HepG2 (cell line): ENCODE measurements at regions not wholly inside any gene's neighbourhood (a gene's known extent, or its start where the extent isn't known, plus 50 kb on each side); places are given as distances from the start of the nearest gene placed in this dataset.

Experiments
- ATAC-seq: fragments of 200-7000 bp; cut with Tn5 transposase; 3 replicates; pipeline ENCODE4 v1.9.1; 2020; ENCODE audit warnings: mild to moderate bottlenecking, moderate library complexity
- BruUV-seq: library from RNA; stranded (reverse); fragments of 400-500 nt; replicated peaks from 2 replicates; lab custom pipeline; 2021; lab: Mats Ljungman, UMichigan
- CTCF ChIA-PET: fragments of 300-600 bp; formaldehyde crosslinking; extraction: SDS; loops from one replicate; lab custom pipeline; 2021; ENCODE audit warnings: low total read pairs, inconsistent platforms, low intra/inter-chr PET ratio; lab: Yijun Ruan, JAX
- POLR2A ChIA-PET: fragments of 350-600 bp; sonication (Branson Sonifier 250); formaldehyde crosslinking; loops from one replicate; lab custom pipeline; 2020; ENCODE audit warnings: antibody characterized with exemption, inconsistent platforms; lab: Yijun Ruan, JAX
- DNase-seq: peaks from one replicate; pipeline ENCODE4 v3.0.0-alpha.2; 2015; ENCODE audit warnings: low spot score
- FAIRE-seq: peaks from 3 replicates; lab custom pipeline; 2011; peaks lifted over from hg19 to GRCh38; lab: Jason Lieb, UNC
- H2AFZ ChIP-seq: one replicate; pipeline ENCODE4 v1.6.1; 2011; ENCODE audit warnings: low read length, inconsistent platforms
- H3K27ac ChIP-seq: fragments of 300-600 bp; 3 replicates; pipeline ENCODE4 v1.8.0; 2011; ENCODE audit warnings: mixed run types, mild to moderate bottlenecking, mixed read lengths, low read length, inconsistent platforms; ENCODE audit not compliant: insufficient read depth; ENCODE audit errors: extremely low read length
- H3K27me3 ChIP-seq, 2 experiments: fragments of 200-600 bp in 1 of 2; 2 replicates in 1 of 2; 3 replicates in 1 of 2; pipeline versions ENCODE4 v1.6.0 to v1.8.0; 2011; ENCODE audit warnings: low read length in 2 of 2, mild to moderate bottlenecking in 2 of 2, moderate library complexity in 2 of 2, inconsistent platforms in 1 of 2; ENCODE audit not compliant: insufficient read depth in 2 of 2, control insufficient read depth in 1 of 2
- H3K36me3 ChIP-seq, 2 experiments: fragments of 200-600 bp in 1 of 2; replicated peaks in 1 of 2; 2 replicates in 1 of 2; 3 replicates in 1 of 2; pipeline versions ENCODE4 v1.5.1 to v1.8.0; 2011; ENCODE audit warnings: low read length in 2 of 2, inconsistent platforms in 1 of 2; ENCODE audit not compliant: insufficient read depth in 2 of 2, control insufficient read depth in 1 of 2
- H3K4me1 ChIP-seq: 2 replicates; pipeline ENCODE4 v1.5.1; 2012; ENCODE audit warnings: low read length, inconsistent platforms; ENCODE audit not compliant: insufficient read depth
- H3K4me2 ChIP-seq: 2 replicates; pipeline ENCODE4 v1.6.0; 2011; ENCODE audit warnings: low read depth, low read length, inconsistent platforms
- H3K4me3 ChIP-seq, 3 experiments: fragments of 200-600 bp in 1 of 3; sonication (generic), shearing (Covaris generic) in 1 of 3; replicated peaks in 1 of 3; 2 replicates each; pipeline ENCODE4 v1.5.1; 2011 to 2016; ENCODE audit warnings: low read length in 3 of 3, inconsistent platforms in 2 of 3, low read depth in 2 of 3, mild to moderate bottlenecking in 2 of 3, control low read depth in 1 of 3, mixed read lengths in 1 of 3; ENCODE audit not compliant: insufficient read depth in 1 of 3
- H3K79me2 ChIP-seq: one replicate; pipeline ENCODE4 v1.6.1; 2011; ENCODE audit warnings: low read length, inconsistent platforms; ENCODE audit not compliant: insufficient read depth
- H3K9ac ChIP-seq: 2 replicates; pipeline ENCODE4 v1.6.0; 2011; ENCODE audit warnings: mild to moderate bottlenecking, low read depth, low read length, inconsistent platforms; ENCODE audit not compliant: insufficient read depth
- H3K9me3 ChIP-seq: 2 replicates; pipeline ENCODE4 v1.5.1; 2012; ENCODE audit warnings: mild to moderate bottlenecking, low read length
- H4K20me1 ChIP-seq: 2 replicates; pipeline ENCODE4 v1.6.0; 2011; ENCODE audit warnings: inconsistent platforms, mild to moderate bottlenecking, low read length, moderate library complexity; ENCODE audit not compliant: insufficient read depth
- ARHGAP35 ChIP-seq: sonication (generic); formaldehyde crosslinking; IDR thresholded peaks from 2 replicates; pipeline ENCODE4 v1.9.0; 2022; ENCODE audit warnings: mild to moderate bottlenecking, inconsistent platforms, moderate library complexity, missing genetic modification reagents, borderline replicate concordance
- ARID3A ChIP-seq: IDR thresholded peaks from 2 replicates; pipeline ENCODE4 v1.6.1; 2012; ENCODE audit warnings: low read depth, low read length, improper control_type of control experiment
- CBX5 ChIP-seq: sonication (generic); formaldehyde crosslinking; IDR thresholded peaks from 2 replicates; pipeline ENCODE4 v1.4.0; 2020; ENCODE audit warnings: missing genetic modification reagents, borderline replicate concordance
- GATAD2A ChIP-seq: IDR thresholded peaks from 2 replicates; pipeline ENCODE4 v1.6.1; 2016
- HNRNPUL1 ChIP-seq: fragments of 200-400 bp; formaldehyde crosslinking; IDR thresholded peaks from 2 replicates; pipeline ENCODE4 v1.6.1; 2017; ENCODE audit warnings: low read depth, mild to moderate bottlenecking, low read length, moderate library complexity
- ISL2 ChIP-seq: sonication (generic); formaldehyde crosslinking; IDR thresholded peaks from 2 replicates; pipeline ENCODE4 v1.5.0; 2020; ENCODE audit warnings: missing genetic modification reagents
- PHF20 ChIP-seq: sonication (generic); formaldehyde crosslinking; IDR thresholded peaks from 2 replicates; pipeline ENCODE4 v1.5.0; 2020; ENCODE audit warnings: mild to moderate bottlenecking, missing genetic modification reagents
- SRSF4 ChIP-seq: fragments of 200-400 bp; formaldehyde crosslinking; IDR thresholded peaks from one replicate; pipeline ENCODE4 v1.6.1; 2018; ENCODE audit warnings: mild to moderate bottlenecking, low read depth, low read length, moderate library complexity; ENCODE audit not compliant: poor library complexity, severe bottlenecking
- TERF1 ChIP-seq: sonication (generic); formaldehyde crosslinking; IDR thresholded peaks from 2 replicates; pipeline ENCODE4 v1.8.0; 2022; ENCODE audit warnings: mild to moderate bottlenecking, missing genetic modification reagents, moderate library complexity
- ZC3H4 ChIP-seq: sonication (generic); formaldehyde crosslinking; IDR thresholded peaks from 2 replicates; pipeline ENCODE4 v1.4.0; 2020; ENCODE audit warnings: missing genetic modification reagents, borderline replicate concordance
- ZNF263 ChIP-seq: sonication (generic); formaldehyde crosslinking; IDR thresholded peaks from 2 replicates; pipeline ENCODE4 v1.4.0; 2020; ENCODE audit warnings: missing genetic modification reagents
- ZNF333 ChIP-seq: sonication (generic); formaldehyde crosslinking; IDR thresholded peaks from 2 replicates; pipeline ENCODE4 v1.4.0; 2020; ENCODE audit warnings: mild to moderate bottlenecking, missing genetic modification reagents, borderline replicate concordance
- ZNF33B ChIP-seq: sonication (generic); formaldehyde crosslinking; IDR thresholded peaks from 2 replicates; pipeline ENCODE4 v1.5.1; 2020; ENCODE audit warnings: mild to moderate bottlenecking, missing genetic modification reagents
- ZNF34 ChIP-seq: sonication (generic); formaldehyde crosslinking; IDR thresholded peaks from 2 replicates; pipeline ENCODE4 v1.4.0; 2020; ENCODE audit warnings: mild to moderate bottlenecking, missing genetic modification reagents, borderline replicate concordance
- ZNF577 ChIP-seq: sonication (generic); formaldehyde crosslinking; IDR thresholded peaks from 2 replicates; pipeline ENCODE4 v1.4.0; 2020; ENCODE audit warnings: mild to moderate bottlenecking, low read depth, missing genetic modification reagents, borderline replicate concordance
- ZNF629 ChIP-seq: sonication (generic); formaldehyde crosslinking; conservative IDR thresholded peaks from 2 replicates; pipeline ENCODE4 v1.5.0; 2020; ENCODE audit warnings: missing genetic modification reagents
- ZSCAN20 ChIP-seq: sonication (generic); formaldehyde crosslinking; IDR thresholded peaks from 2 replicates; pipeline ENCODE4 v1.4.0; 2020; ENCODE audit warnings: missing genetic modification reagents, mild to moderate bottlenecking, borderline replicate concordance
- WGBS: methylation state at CpG from one replicate; pipeline ENCODE4 v1.1.6; 2017; ENCODE audit warnings: low lambda C conversion rate; 5-methylcytosine and 5-hydroxymethylcytosine counted together
- in situ Hi-C: cut with HindIII; loops from 2 replicates; pipeline ENCODE4 v1.10.0; 2017; ENCODE audit warnings: low pct_unique_long_range_greater_than_20kb; ENCODE audit not compliant: extremely low pct_ligation_motif_present
- intact Hi-C: fragments of 100-400 bp; cut with micrococcal nuclease; formaldehyde crosslinking; loops from one replicate; pipeline ENCODE4 v1.10.0; 2022; ENCODE audit not compliant: unreplicated experiment
- TF ChIP-seq, protein P1 (sequence below): sonication (generic); IDR thresholded peaks from 2 replicates; pipeline ENCODE4 v1.6.1; 2016; ENCODE audit warnings: low read depth, borderline replicate concordance

GRCh38 chr5:37966871-37967270 is 127.0 kb upstream of the GDNF start:
- ATAC-seq (no peak), FAIRE-seq (no peak), DNase-seq (no peak)
- Histone ChIP-seq H3K36me3 (no peaks in the 10 kb centered on the region), H3K4me3 (no peak overlapping the region), H4K20me1 (no peaks in the 10 kb centered on the region), H3K27me3 (peaks cover 0 to 19% of the 10 kb centered on the region in 2 experiments; a peak in 1 of 5 replicates), H3K9me3 (no peaks in the 10 kb centered on the region), H2AFZ (no peak overlapping the region), H3K27ac (no peak overlapping the region), H3K4me1 (no peaks in the 10 kb centered on the region), H3K79me2 (no peaks in the 10 kb centered on the region), H3K4me2 (no peak overlapping the region), H3K9ac (no peak overlapping the region)
- ChIA-PET CTCF (no interaction called here), POLR2A (no interaction called here)
- no TSS peak for BruUV-seq
- no peak for TF ChIP-seq PHF20 (CRISPR knock-in tag)
- no peak for TF ChIP-seq ZNF263
- no peak for TF ChIP-seq ARID3A
- no peak for TF ChIP-seq ZNF577
- no peak for TF ChIP-seq ZNF34 (CRISPR knock-in tag)
- no peak for TF ChIP-seq ISL2 (CRISPR knock-in tag)
- no peak for TF ChIP-seq CBX5 (CRISPR knock-in tag)
- no peak for TF ChIP-seq HNRNPUL1
- in situ Hi-C loops (no loop called here), intact Hi-C loops (no loop called here)
- 0% methylated on average over 1 of the region's 1 CpG for WGBS

- POLR2A ChIA-PET = no interaction called here
- Histone ChIP-seq H2AFZ (no peak overlapping the region), H3K4me1 (no peaks in the 10 kb centered on the region), H3K27ac (no peak overlapping the region), H3K36me3 (no peaks in the 10 kb centered on the region), H3K4me2 (no peak overlapping the region), H3K9me3 (no peaks in the 10 kb centered on the region), H3K79me2 (no peaks in the 10 kb centered on the region), H3K9ac (no peak overlapping the region), H4K20me1 (no peaks in the 10 kb centered on the region), H3K27me3 (peaks cover 0 to 19% of the 10 kb centered on the region in 2 experiments; a peak in 1 of 5 replicates), H3K4me3 (no peak overlapping the region)
- intact Hi-C loops (no loop called here), in situ Hi-C loops (no loop called here)
- WGBS = 25% methylated on average over 2 of the region's 2 CpGs
- FAIRE-seq (no peak), DNase-seq (no peak), ATAC-seq (no peak)
- CTCF ChIA-PET = no interaction called here
- BruUV-seq = no TSS peak
- TF ChIP-seq ARHGAP35 (no peak), ZNF629 (CRISPR knock-in tag) (no peak), ZNF333 (CRISPR knock-in tag) (no peak), GATAD2A (CRISPR knock-in tag) (no peak), ZSCAN20 (CRISPR knock-in tag) (no peak), ZC3H4 (CRISPR knock-in tag) (no peak), TERF1 (no peak), SRSF4 (no peak), ZNF33B (CRISPR knock-in tag) (no peak)
- TF ChIP-seq, protein P1, sequence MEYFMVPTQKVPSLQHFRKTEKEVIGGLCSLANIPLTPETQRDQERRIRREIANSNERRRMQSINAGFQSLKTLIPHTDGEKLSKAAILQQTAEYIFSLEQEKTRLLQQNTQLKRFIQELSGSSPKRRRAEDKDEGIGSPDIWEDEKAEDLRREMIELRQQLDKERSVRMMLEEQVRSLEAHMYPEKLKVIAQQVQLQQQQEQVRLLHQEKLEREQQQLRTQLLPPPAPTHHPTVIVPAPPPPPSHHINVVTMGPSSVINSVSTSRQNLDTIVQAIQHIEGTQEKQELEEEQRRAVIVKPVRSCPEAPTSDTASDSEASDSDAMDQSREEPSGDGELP = no peak
Observed at GRCh38 chr5:37966291-37966690, 126.5 kb upstream of the GDNF start.
